ENCODE measurements at regions not wholly inside any gene's neighbourhood (a gene's known extent, or its start where the extent isn't known, plus 50 kb on each side); places are given as distances from the start of the nearest gene placed in this dataset.
"Not testable (repeated sequence)": the region's sequence is repeated elsewhere in the genome, so short reads cannot be mapped to it uniquely, and the experiment has no call there.

DNA sequence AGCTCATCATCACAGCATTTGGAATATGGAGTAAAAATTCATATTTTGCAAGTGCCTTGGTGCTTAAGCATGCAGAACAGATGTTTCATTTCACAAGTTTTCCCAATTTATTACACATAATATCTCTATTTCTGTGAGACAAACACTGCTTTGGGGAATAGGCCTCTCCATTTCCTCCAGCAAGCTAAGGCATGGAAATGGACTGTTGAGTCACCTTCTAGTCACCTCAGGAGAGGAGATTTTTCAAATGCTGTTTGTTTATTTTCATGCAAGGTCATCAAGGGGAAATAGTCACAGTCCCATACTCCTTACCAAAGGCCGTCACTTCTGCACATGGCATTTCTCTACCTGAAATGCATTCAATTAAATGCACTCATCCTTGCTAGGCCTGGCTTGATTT is 57.4 kb upstream of the NUTM2D start:
- not testable (repeated sequence) for DNase-seq (ENCODE audit: low spot score)

DNA sequence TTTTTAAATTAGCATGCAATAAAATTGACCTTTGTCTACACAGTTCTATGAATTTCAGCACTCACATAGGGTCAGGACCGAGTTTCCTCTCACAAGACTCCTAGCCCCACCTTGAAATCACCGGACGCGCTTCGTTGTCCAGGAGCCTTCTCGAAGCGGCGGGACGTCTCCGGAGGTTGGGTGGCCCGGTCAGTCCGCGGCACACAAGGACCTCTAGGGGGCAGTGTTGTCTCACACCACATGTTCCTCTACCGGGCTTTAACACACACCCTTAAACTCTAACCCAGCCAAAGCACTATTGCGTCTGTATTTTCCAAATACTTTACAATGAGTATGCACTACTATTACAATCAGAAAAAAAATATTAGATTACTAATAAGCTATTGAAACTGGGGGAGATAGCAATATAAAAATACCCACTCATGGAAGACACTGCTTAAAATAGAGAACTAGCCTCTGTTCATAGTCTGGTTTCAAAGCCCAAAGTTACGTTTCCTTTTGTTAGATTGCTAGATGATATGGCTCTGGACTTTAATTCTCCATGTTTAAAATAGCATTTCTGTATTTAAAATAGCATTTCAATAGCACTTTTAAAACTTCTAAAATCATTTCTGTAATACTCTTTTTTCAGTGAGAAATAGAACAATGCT is 56.0 kb upstream of the NUTM2D start:
- peak; percentile 27 for DNase-seq (ENCODE audit: low spot score)

DNA sequence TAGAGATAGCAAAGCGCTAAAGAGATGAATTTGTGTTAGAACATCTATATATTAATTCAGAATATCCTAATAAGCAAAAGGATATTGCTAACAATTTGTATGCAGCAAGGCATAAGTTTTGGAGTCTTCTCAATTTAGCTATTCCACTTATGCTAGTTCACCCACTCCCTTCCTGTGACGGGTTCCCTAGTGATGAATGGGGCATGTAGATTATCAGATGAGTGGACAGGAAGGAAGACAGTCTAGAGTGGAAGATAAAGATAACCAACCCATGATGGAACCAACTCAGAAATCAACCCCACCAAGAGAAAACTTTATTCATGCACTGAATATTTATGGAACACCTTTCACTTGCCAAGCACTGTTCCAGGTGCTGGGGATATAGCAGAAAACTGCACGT is 55.4 kb upstream of the NUTM2D start:
- DNase-seq (ENCODE audit: low spot score), result not testable (repeated sequence)

DNA sequence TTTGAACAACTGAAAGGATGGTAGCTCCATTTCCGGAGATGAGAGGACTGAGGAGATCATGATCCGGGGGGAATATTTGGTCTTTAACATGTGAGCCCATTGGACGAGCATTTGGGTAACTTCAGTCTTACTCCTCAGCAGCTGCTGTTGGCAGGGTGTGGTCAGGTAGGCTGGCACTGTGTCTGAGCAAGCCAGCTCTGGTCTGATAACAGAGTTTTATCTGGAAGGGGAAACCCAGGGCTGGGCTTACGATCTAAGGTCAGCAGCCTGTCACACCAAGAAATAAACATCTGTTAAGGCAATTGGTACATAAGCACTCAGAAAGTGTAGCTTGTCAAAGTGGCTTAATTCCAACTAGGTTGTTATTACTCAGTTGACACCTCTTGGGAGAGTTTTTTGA is 53.8 kb upstream of the NUTM2D start:
- DNase-seq (ENCODE audit: low spot score), result not testable (repeated sequence)

DNA sequence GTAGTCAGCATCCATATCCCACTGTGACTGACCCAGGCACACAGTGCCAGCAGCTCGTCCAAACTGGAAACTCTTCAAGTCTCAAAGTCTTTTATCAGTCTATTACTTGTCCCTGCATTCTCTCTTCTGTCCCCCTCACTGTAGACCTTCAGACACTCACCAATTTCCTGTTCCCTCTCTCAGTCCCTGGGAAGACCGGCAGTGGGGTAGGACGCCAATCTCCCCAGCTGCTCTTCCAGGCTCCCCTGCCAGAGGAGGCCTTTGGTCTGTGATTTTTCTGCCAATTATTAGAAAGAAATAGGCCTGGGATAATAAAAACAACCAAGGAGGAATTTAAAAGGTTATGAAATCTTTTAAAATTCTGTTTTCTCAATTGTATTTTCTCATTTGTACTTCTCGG is 50.9 kb upstream of the NUTM2D start:
- DNase-seq (ENCODE audit: low spot score), result not testable (repeated sequence)

All from CD4-positive, alpha-beta T cell treated with Interleukin-2 at 100 ng/mL for 4 hours (primary cell).